Dermis microvascular lymphatic vessel endothelial cell (primary cell): ENCODE measurements at regions not wholly inside any gene's neighbourhood (a gene's known extent, or its start where the extent isn't known, plus 50 kb on each side); places are given as distances from the start of the nearest gene placed in this dataset.
A peak's percentile ranks its signal among the peaks of the same experiment; 100 is the strongest.

Source experiments
- DNase-seq, 2 donors: peaks; one replicate each; pipeline versions ENCODE4 v3.0.0 to v3.0.0-alpha.2; 2010; ENCODE audit warnings: low read depth in 2 of 2

GRCh38 chr4:60134099-60134498 lies 1066.0 kb upstream of the ADGRL3 start:
- no peak for DNase-seq

GRCh38 chr4:60155088-60155487 lies 1045.0 kb upstream of the ADGRL3 start:
- no peak for DNase-seq

GRCh38 chr4:60173103-60173502 lies 1027.0 kb upstream of the ADGRL3 start:
- DNase-seq: no peak

- no peak for DNase-seq
Measured at GRCh38 chr4:60173718-60174117, 1026.4 kb upstream of the ADGRL3 start.

GRCh38 chr4:60175241-60175640 lies 1024.9 kb upstream of the ADGRL3 start:
- DNase-seq: no peak

- no peak for DNase-seq
Measured at GRCh38 chr4:60187428-60187827, 1012.7 kb upstream of the ADGRL3 start.

- no peak for DNase-seq
Measured at GRCh38 chr4:60189286-60189685, 1010.8 kb upstream of the ADGRL3 start.

GRCh38 chr4:60194214-60194613 lies 1005.9 kb upstream of the ADGRL3 start:
- DNase-seq: no peak

GRCh38 chr4:60195256-60195655 lies 1004.9 kb upstream of the ADGRL3 start:
- DNase-seq: no peak

GRCh38 chr4:60201052-60201673 lies 999.0 kb upstream of the ADGRL3 start:
- DNase-seq: peak; percentile 25 to 55

- DNase-seq: no peak
Measured at GRCh38 chr4:60209588-60209987, 990.5 kb upstream of the ADGRL3 start.

GRCh38 chr4:60215906-60216305 lies 984.2 kb upstream of the ADGRL3 start:
- DNase-seq: no peak

GRCh38 chr4:60216752-60217151 lies 983.4 kb upstream of the ADGRL3 start:
- DNase-seq: no peak

- no peak for DNase-seq
Measured at GRCh38 chr4:60221866-60222265, 978.3 kb upstream of the ADGRL3 start.

GRCh38 chr4:60223208-60223923 lies 976.8 kb upstream of the ADGRL3 start:
- DNase-seq: no peak

GRCh38 chr4:60241866-60242265 lies 958.3 kb upstream of the ADGRL3 start:
- no peak for DNase-seq

- DNase-seq: no peak
Measured at GRCh38 chr4:60249784-60250183, 950.3 kb upstream of the ADGRL3 start.

- DNase-seq: no peak
Measured at GRCh38 chr4:60250657-60251056, 949.5 kb upstream of the ADGRL3 start.

- DNase-seq: no peak
Measured at GRCh38 chr4:60259781-60260180, 940.3 kb upstream of the ADGRL3 start.

GRCh38 chr4:60266505-60266904 lies 933.6 kb upstream of the ADGRL3 start:
- no peak for DNase-seq

GRCh38 chr4:60296386-60296785 lies 903.7 kb upstream of the ADGRL3 start:
- DNase-seq: no peak

GRCh38 chr4:60313611-60314178 lies 886.4 kb upstream of the ADGRL3 start:
- DNase-seq: no peak

GRCh38 chr4:60314416-60314815 lies 885.7 kb upstream of the ADGRL3 start:
- no peak for DNase-seq
